ENCODE measurements at regions not wholly inside any gene's neighbourhood (a gene's known extent, or its start where the extent isn't known, plus 50 kb on each side); places are given as distances from the start of the nearest gene placed in this dataset.

DNA sequence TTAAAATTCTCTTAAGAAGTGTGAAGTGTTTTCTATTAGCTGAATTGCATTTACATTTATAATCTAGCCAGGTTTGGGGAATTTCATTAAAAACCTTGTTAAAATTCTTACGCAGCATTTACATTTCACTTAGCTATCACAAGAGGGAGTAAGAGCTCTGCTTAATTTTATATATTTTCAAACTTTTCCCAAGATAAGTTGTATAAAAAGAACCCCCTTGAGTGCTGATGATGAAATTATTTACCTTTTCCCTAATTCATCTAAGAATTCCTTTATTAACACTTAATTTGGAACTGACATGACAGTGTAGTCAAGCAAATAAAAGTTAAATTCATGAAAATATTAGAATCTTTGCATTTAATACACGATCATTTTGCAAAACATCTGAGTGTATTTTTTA, 54.2 kb upstream of the ZSWIM2 start:
- Histone ChIP-seq H3T11ph (ENCODE audit: low read length) (no peak overlapping the region), H3K18ac (ENCODE audit: insufficient read length, low read depth, low read length) (no peak overlapping the region), H2BK5ac (ENCODE audit: insufficient read length, low read length) (no peak overlapping the region), H4K20me1 (ENCODE audit: control insufficient read depth, insufficient read depth, insufficient read length) (no peaks in the 10 kb centered on the region), H4K91ac (ENCODE audit: insufficient read length, low read depth, low read length) (no peak overlapping the region), H3K56ac (ENCODE audit: insufficient read length, low read depth, low read length) (no peak overlapping the region), H2AFZ (ENCODE audit: low read length) (no peak overlapping the region), H3K9me3 (ENCODE audit: control insufficient read depth, low read depth, low read length) (no peaks in the 10 kb centered on the region), H2BK15ac (ENCODE audit: low read depth, low read length) (no peak overlapping the region), H4K5ac (ENCODE audit: insufficient read length, low read depth, low read length) (no peak overlapping the region), H3K79me1 (ENCODE audit: insufficient read depth, low read depth, low read length, poor library complexity, severe bottlenecking) (no peaks in the 10 kb centered on the region), H2BK12ac (ENCODE audit: insufficient read length, low read depth, low read length) (no peak overlapping the region), H3K4ac (ENCODE audit: low read depth, low read length) (no peak overlapping the region), H3K14ac (ENCODE audit: insufficient read depth, low read length) (no peak overlapping the region), H3K4me2 (ENCODE audit: insufficient read depth, insufficient read length, low read length) (no peak overlapping the region), H3K79me2 (ENCODE audit: insufficient read depth, low read length) (no peaks in the 10 kb centered on the region), H3K23me2 (ENCODE audit: insufficient read length, low read depth, low read length, poor library complexity, severe bottlenecking) (no peaks in the 10 kb centered on the region), H3K9ac (ENCODE audit: extremely low read depth, insufficient read length, low read length) (no peak overlapping the region), H3K27me3 (ENCODE audit: insufficient read depth, low read length) (no peaks in the 10 kb centered on the region), H2BK20ac (ENCODE audit: low read depth, low read length, poor library complexity, severe bottlenecking) (no peak overlapping the region), H3K27ac (ENCODE audit: insufficient read length, low read depth, low read length) (no peak overlapping the region), H3K23ac (ENCODE audit: insufficient read length, low read depth, low read length) (no peak overlapping the region), H4K8ac (replicated peaks; ENCODE audit: insufficient read length, low read depth, low read length) (no peak overlapping the region), H3K4me1 (ENCODE audit: insufficient read depth, low read length) (no peaks in the 10 kb centered on the region), H2AK5ac (ENCODE audit: insufficient read length, low read length) (no peak overlapping the region), H2BK120ac (ENCODE audit: low read depth, low read length, poor library complexity, severe bottlenecking) (no peak overlapping the region)
- Mint-ChIP-seq H3K9me3 (no peaks in the 10 kb centered on the region), H3K4me1 (no peaks in the 10 kb centered on the region; a peak in 1 of 4 replicates), H3K36me3 (ENCODE audit: insufficient read depth in 1 of 3, low read depth in 3 of 3) (no peaks in the 10 kb centered on the region; a peak in 2 of 7 replicates), H3K27ac (no peak overlapping the region), H3K27me3 (ENCODE audit: low read depth) (no peaks in the 10 kb centered on the region), H3K4me3 (no peak overlapping the region)
- no CpG with 5 or more reads among the region's 2 CpGs for WGBS (ENCODE audit: extremely low coverage, insufficient read length, low lambda C conversion rate)
- no peak for DNase-seq
- TF ChIP-seq, protein P1, sequence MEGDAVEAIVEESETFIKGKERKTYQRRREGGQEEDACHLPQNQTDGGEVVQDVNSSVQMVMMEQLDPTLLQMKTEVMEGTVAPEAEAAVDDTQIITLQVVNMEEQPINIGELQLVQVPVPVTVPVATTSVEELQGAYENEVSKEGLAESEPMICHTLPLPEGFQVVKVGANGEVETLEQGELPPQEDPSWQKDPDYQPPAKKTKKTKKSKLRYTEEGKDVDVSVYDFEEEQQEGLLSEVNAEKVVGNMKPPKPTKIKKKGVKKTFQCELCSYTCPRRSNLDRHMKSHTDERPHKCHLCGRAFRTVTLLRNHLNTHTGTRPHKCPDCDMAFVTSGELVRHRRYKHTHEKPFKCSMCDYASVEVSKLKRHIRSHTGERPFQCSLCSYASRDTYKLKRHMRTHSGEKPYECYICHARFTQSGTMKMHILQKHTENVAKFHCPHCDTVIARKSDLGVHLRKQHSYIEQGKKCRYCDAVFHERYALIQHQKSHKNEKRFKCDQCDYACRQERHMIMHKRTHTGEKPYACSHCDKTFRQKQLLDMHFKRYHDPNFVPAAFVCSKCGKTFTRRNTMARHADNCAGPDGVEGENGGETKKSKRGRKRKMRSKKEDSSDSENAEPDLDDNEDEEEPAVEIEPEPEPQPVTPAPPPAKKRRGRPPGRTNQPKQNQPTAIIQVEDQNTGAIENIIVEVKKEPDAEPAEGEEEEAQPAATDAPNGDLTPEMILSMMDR (conservative IDR thresholded peaks at IDR 0.05): peak; percentile 59
